ENCODE measurements at regions not wholly inside any gene's neighbourhood (a gene's known extent, or its start where the extent isn't known, plus 50 kb on each side); places are given as distances from the start of the nearest gene placed in this dataset.

GRCh38 chr17:52283872-52284271 is 125.4 kb upstream of the CA10 start:
- no peaks in the 10 kb centered on the region for H3K36me3 ChIP-seq (replicated peaks; ENCODE audit: low read depth, low read length)
- no peak overlapping the region for H3K27ac ChIP-seq (ENCODE audit: low read length)
- no peak overlapping the region for H3K4me2 ChIP-seq (ENCODE audit: low read length)
- no peak overlapping the region for H3K4me3 ChIP-seq (ENCODE audit: low read length)
- H3K27me3 ChIP-seq (ENCODE audit: low read depth, low read length): 0 out of 2 replicates have a peak, but pooled peaks cover 15% of the 10 kb centered on the region
- H3K79me2 ChIP-seq (ENCODE audit: low read length): no peaks in the 10 kb centered on the region
- no peak for TF ChIP-seq EZH2phosphoT487 (IDR thresholded peaks at IDR 0.05; ENCODE audit: low read depth)
- TF ChIP-seq, protein P1, sequence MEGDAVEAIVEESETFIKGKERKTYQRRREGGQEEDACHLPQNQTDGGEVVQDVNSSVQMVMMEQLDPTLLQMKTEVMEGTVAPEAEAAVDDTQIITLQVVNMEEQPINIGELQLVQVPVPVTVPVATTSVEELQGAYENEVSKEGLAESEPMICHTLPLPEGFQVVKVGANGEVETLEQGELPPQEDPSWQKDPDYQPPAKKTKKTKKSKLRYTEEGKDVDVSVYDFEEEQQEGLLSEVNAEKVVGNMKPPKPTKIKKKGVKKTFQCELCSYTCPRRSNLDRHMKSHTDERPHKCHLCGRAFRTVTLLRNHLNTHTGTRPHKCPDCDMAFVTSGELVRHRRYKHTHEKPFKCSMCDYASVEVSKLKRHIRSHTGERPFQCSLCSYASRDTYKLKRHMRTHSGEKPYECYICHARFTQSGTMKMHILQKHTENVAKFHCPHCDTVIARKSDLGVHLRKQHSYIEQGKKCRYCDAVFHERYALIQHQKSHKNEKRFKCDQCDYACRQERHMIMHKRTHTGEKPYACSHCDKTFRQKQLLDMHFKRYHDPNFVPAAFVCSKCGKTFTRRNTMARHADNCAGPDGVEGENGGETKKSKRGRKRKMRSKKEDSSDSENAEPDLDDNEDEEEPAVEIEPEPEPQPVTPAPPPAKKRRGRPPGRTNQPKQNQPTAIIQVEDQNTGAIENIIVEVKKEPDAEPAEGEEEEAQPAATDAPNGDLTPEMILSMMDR (IDR thresholded peaks at IDR 0.05; ENCODE audit: low read depth, low read length): no peak
- H2AFZ ChIP-seq (ENCODE audit: low read depth, low read length): no peak overlapping the region
- H3K4me1 ChIP-seq (ENCODE audit: low read length): peaks cover 13% of the 10 kb centered on the region
- H3K9ac ChIP-seq (ENCODE audit: low read length): no peak overlapping the region
- H4K20me1 ChIP-seq (ENCODE audit: insufficient read depth, low read length): no peaks in the 10 kb centered on the region
- no peaks in the 10 kb centered on the region for H3K9me3 ChIP-seq (ENCODE audit: insufficient read depth, low read length)

- TF ChIP-seq EZH2phosphoT487 (IDR thresholded peaks at IDR 0.05; ENCODE audit: low read depth): no peak
- TF ChIP-seq, protein P1 (IDR thresholded peaks at IDR 0.05; ENCODE audit: low read depth, low read length): no peak
- H3K27ac ChIP-seq (ENCODE audit: low read length): no peak overlapping the region
These were observed 118.0 kb upstream of the CA10 start for GRCh38 chr17:52276381-52277008.

DNA sequence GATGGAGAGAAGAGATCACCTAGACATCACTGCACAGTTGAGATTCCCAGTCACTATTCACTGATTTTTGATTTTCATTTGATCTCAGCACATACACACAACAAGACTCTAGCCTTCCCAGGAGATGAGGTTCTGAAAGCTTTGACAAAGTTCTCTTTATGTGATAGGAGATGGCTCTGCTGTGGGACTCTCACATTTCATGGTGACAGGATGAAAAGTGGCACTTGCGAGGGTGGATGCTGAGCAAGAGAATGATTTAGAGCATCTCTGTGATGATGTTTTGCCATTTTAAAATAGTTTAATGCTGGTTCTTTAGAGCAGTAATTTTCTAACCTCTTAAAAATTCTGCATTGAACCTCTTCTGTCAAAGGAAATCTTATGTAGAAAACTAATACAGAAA is 113.3 kb upstream of the CA10 start:
- no peak for TF ChIP-seq EZH2phosphoT487 (IDR thresholded peaks at IDR 0.05; ENCODE audit: low read depth)
- no peaks in the 10 kb centered on the region for H3K9me3 ChIP-seq (ENCODE audit: insufficient read depth, low read length)
- no peak overlapping the region for H3K4me3 ChIP-seq (ENCODE audit: low read length)

More at GRCh38 chr17:52276381-52277008, 118.0 kb upstream of the CA10 start:
- no peaks in the 10 kb centered on the region for H3K9me3 ChIP-seq (ENCODE audit: insufficient read depth, low read length)
- H3K36me3 ChIP-seq (replicated peaks; ENCODE audit: low read depth, low read length): no peaks in the 10 kb centered on the region
- no peak overlapping the region for H3K9ac ChIP-seq (ENCODE audit: low read length)
- no peaks in the 10 kb centered on the region for H4K20me1 ChIP-seq (ENCODE audit: insufficient read depth, low read length)
- H3K4me3 ChIP-seq (ENCODE audit: low read length): no peak overlapping the region
- no peaks in the 10 kb centered on the region for H3K79me2 ChIP-seq (ENCODE audit: low read length)
- H3K4me1 ChIP-seq (ENCODE audit: low read length): peaks cover 13% of the 10 kb centered on the region
- H3K27me3 ChIP-seq (ENCODE audit: low read depth, low read length): 0 out of 2 replicates have a peak, but pooled peaks cover 14% of the 10 kb centered on the region
- no peak overlapping the region for H2AFZ ChIP-seq (ENCODE audit: low read depth, low read length)
- no peak overlapping the region for H3K4me2 ChIP-seq (ENCODE audit: low read length)

GRCh38 chr17:52255347-52255746 is 96.8 kb upstream of the CA10 start:
- H3K9ac ChIP-seq (ENCODE audit: low read length): no peak overlapping the region
- no peak overlapping the region for H3K4me2 ChIP-seq (ENCODE audit: low read length)
- no peak overlapping the region for H3K4me3 ChIP-seq (ENCODE audit: low read length)
- no peaks in the 10 kb centered on the region for H3K27me3 ChIP-seq (ENCODE audit: low read depth, low read length)
- TF ChIP-seq EZH2phosphoT487 (IDR thresholded peaks at IDR 0.05; ENCODE audit: low read depth): no peak
- TF ChIP-seq, protein P1 (IDR thresholded peaks at IDR 0.05; ENCODE audit: low read depth, low read length): no peak
- H3K27ac ChIP-seq (ENCODE audit: low read length): no peak overlapping the region
- H4K20me1 ChIP-seq (ENCODE audit: insufficient read depth, low read length): no peaks in the 10 kb centered on the region
- no peaks in the 10 kb centered on the region for H3K4me1 ChIP-seq (ENCODE audit: low read length)
- no peak overlapping the region for H2AFZ ChIP-seq (ENCODE audit: low read depth, low read length)
- no peaks in the 10 kb centered on the region for H3K9me3 ChIP-seq (ENCODE audit: insufficient read depth, low read length)
- H3K79me2 ChIP-seq (ENCODE audit: low read length): no peaks in the 10 kb centered on the region
- H3K36me3 ChIP-seq (replicated peaks; ENCODE audit: low read depth, low read length): no peaks in the 10 kb centered on the region

More for the DNA sequence above, 113.3 kb upstream of the CA10 start:
- no peak overlapping the region for H3K4me2 ChIP-seq (ENCODE audit: low read length)
- H3K36me3 ChIP-seq (replicated peaks; ENCODE audit: low read depth, low read length): no peaks in the 10 kb centered on the region
- H3K27ac ChIP-seq (ENCODE audit: low read length): no peak overlapping the region
- H3K79me2 ChIP-seq (ENCODE audit: low read length): no peaks in the 10 kb centered on the region
- H2AFZ ChIP-seq (ENCODE audit: low read depth, low read length): no peak overlapping the region
- no peaks in the 10 kb centered on the region for H4K20me1 ChIP-seq (ENCODE audit: insufficient read depth, low read length)
- H3K4me1 ChIP-seq (ENCODE audit: low read length): no peaks in the 10 kb centered on the region
- H3K27me3 ChIP-seq (ENCODE audit: low read depth, low read length): no peaks in the 10 kb centered on the region
- H3K9ac ChIP-seq (ENCODE audit: low read length): no peak overlapping the region
